ENCODE measurements at regions not wholly inside any gene's neighbourhood (a gene's known extent, or its start where the extent isn't known, plus 50 kb on each side); places are given as distances from the start of the nearest gene placed in this dataset.

DNA sequence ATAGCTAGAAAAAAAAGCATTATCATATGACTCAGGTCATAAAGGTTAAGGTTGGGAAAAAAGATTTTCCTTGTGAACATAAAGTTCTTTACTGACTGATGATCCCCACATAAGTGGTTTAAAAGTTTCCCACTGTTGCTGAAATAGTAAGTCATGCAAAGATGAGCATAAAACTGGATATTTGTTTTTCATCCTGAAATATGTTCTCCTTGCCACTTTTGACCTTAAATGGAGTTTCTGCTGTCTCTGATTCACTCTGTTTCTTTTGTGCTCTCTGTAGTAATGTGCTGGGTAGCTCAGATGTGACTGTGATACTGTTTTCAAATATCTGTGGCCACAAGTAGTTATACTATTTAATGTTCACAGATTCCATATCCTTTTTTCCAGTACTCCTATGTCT is 162.5 kb upstream of the GAS1 start:
- TF ChIP-seq, protein P1, sequence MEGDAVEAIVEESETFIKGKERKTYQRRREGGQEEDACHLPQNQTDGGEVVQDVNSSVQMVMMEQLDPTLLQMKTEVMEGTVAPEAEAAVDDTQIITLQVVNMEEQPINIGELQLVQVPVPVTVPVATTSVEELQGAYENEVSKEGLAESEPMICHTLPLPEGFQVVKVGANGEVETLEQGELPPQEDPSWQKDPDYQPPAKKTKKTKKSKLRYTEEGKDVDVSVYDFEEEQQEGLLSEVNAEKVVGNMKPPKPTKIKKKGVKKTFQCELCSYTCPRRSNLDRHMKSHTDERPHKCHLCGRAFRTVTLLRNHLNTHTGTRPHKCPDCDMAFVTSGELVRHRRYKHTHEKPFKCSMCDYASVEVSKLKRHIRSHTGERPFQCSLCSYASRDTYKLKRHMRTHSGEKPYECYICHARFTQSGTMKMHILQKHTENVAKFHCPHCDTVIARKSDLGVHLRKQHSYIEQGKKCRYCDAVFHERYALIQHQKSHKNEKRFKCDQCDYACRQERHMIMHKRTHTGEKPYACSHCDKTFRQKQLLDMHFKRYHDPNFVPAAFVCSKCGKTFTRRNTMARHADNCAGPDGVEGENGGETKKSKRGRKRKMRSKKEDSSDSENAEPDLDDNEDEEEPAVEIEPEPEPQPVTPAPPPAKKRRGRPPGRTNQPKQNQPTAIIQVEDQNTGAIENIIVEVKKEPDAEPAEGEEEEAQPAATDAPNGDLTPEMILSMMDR (IDR thresholded peaks at IDR 0.05): no peak
- no peak for TF ChIP-seq POLR2A (IDR thresholded peaks at IDR 0.05)
